Mesodermal cell (in vitro differentiated cells): ENCODE measurements at regions not wholly inside any gene's neighbourhood (a gene's known extent, or its start where the extent isn't known, plus 50 kb on each side); places are given as distances from the start of the nearest gene placed in this dataset.

Experiments used
- H3K27ac ChIP-seq: 2 replicates; pipeline ENCODE4 v1.7.0; 2013; ENCODE audit warnings: mild to moderate bottlenecking, low read depth, low read length, moderate library complexity; ENCODE audit not compliant: severe bottlenecking
- H3K36me3 ChIP-seq: 2 replicates; pipeline ENCODE4 v1.7.1; 2013; ENCODE audit warnings: mild to moderate bottlenecking, low read length, moderate library complexity; ENCODE audit not compliant: control insufficient read depth, insufficient read depth
- H3K4me1 ChIP-seq: one replicate; pipeline ENCODE4 v1.7.1; 2013; ENCODE audit warnings: mild to moderate bottlenecking, low read length; ENCODE audit not compliant: insufficient read depth, control insufficient read depth, poor library complexity, severe bottlenecking
- H3K4me3 ChIP-seq: 2 replicates; pipeline ENCODE4 v1.7.0; 2013; ENCODE audit warnings: low read length, control low read depth, mild to moderate bottlenecking; ENCODE audit not compliant: insufficient read depth, poor library complexity, severe bottlenecking; ENCODE audit errors: extremely low read depth
- H3K9me3 ChIP-seq: 2 replicates; pipeline ENCODE4 v1.7.1; 2013; ENCODE audit warnings: mild to moderate bottlenecking, low read length, moderate library complexity; ENCODE audit not compliant: control insufficient read depth
- WGBS, 2 experiments: methylation state at CpG; one replicate each; pipeline ENCODE4 v1.1.5; 2013; ENCODE audit warnings: missing lambda C conversion rate in 2 of 2; ENCODE audit not compliant: insufficient coverage in 2 of 2; 5-methylcytosine and 5-hydroxymethylcytosine counted together

- 81 to 95% methylated on average over 3 to 6 of the region's 8 CpGs for WGBS, 2 experiments
- H3K4me3 ChIP-seq = no peak overlapping the region
- H3K36me3 ChIP-seq = no peaks in the 10 kb centered on the region
- no peaks in the 10 kb centered on the region for H3K4me1 ChIP-seq
- H3K27ac ChIP-seq = no peak overlapping the region
- H3K9me3 ChIP-seq = no peaks in the 10 kb centered on the region
Measured at GRCh38 chr6:85118652-85119235, 331.1 kb upstream of the NT5E start.

GRCh38 chr6:85118233-85118632 is 331.6 kb upstream of the NT5E start:
- WGBS, 2 experiments = 88 to 100% methylated on average over 1 to 2 of the region's 5 CpGs

GRCh38 chr6:85116475-85116874 is 333.4 kb upstream of the NT5E start:
- no peak overlapping the region for H3K27ac ChIP-seq
- H3K4me1 ChIP-seq = no peaks in the 10 kb centered on the region
- no peaks in the 10 kb centered on the region for H3K36me3 ChIP-seq
- no peak overlapping the region for H3K4me3 ChIP-seq
- no peaks in the 10 kb centered on the region for H3K9me3 ChIP-seq
- WGBS, 2 experiments = 93 to 100% methylated on average over 2 of the region's 3 CpGs

More at GRCh38 chr6:85118233-85118632, 331.6 kb upstream of the NT5E start:
- no peak overlapping the region for H3K27ac ChIP-seq
- H3K4me3 ChIP-seq = no peak overlapping the region
- H3K4me1 ChIP-seq = no peaks in the 10 kb centered on the region
- no peaks in the 10 kb centered on the region for H3K36me3 ChIP-seq
- no peaks in the 10 kb centered on the region for H3K9me3 ChIP-seq

GRCh38 chr6:85115876-85116275 is 334.0 kb upstream of the NT5E start:
- H3K4me3 ChIP-seq = no peak overlapping the region
- H3K4me1 ChIP-seq = no peaks in the 10 kb centered on the region
- no peaks in the 10 kb centered on the region for H3K36me3 ChIP-seq
- WGBS, 2 experiments = 88 to 92% methylated on average over 1 to 2 of the region's 2 CpGs
- H3K27ac ChIP-seq = no peak overlapping the region
- no peaks in the 10 kb centered on the region for H3K9me3 ChIP-seq

GRCh38 chr6:85115376-85115775 is 334.5 kb upstream of the NT5E start:
- Histone ChIP-seq H3K36me3 (no peaks in the 10 kb centered on the region), H3K4me1 (no peaks in the 10 kb centered on the region), H3K27ac (no peak overlapping the region), H3K9me3 (no peaks in the 10 kb centered on the region), H3K4me3 (no peak overlapping the region)
- 96 to 98% methylated on average over 2 to 5 of the region's 6 CpGs for WGBS, 2 experiments

GRCh38 chr6:85114581-85114935 is 335.3 kb upstream of the NT5E start:
- H3K9me3 ChIP-seq = no peaks in the 10 kb centered on the region
- 93% methylated on average over 3 of the region's 6 CpGs; no CpG with 5 or more reads in 1 of the 2 experiments for WGBS, 2 experiments
- no peaks in the 10 kb centered on the region for H3K4me1 ChIP-seq
- H3K27ac ChIP-seq = no peak overlapping the region
- H3K4me3 ChIP-seq = no peak overlapping the region
- H3K36me3 ChIP-seq = no peaks in the 10 kb centered on the region

GRCh38 chr6:85113934-85114580 is 335.8 kb upstream of the NT5E start:
- 91 to 97% methylated on average over 17 to 20 of the region's 21 CpGs for WGBS, 2 experiments
- H3K4me3 ChIP-seq = no peak overlapping the region
- no peak overlapping the region for H3K27ac ChIP-seq
- H3K4me1 ChIP-seq = no peaks in the 10 kb centered on the region
- H3K9me3 ChIP-seq = no peaks in the 10 kb centered on the region
- H3K36me3 ChIP-seq = no peaks in the 10 kb centered on the region

GRCh38 chr6:85112540-85112939 is 337.3 kb upstream of the NT5E start:
- Histone ChIP-seq H3K27ac (no peak overlapping the region), H3K9me3 (no peaks in the 10 kb centered on the region), H3K36me3 (no peaks in the 10 kb centered on the region), H3K4me1 (no peaks in the 10 kb centered on the region), H3K4me3 (no peak overlapping the region)
- WGBS, 2 experiments = no CpG with 5 or more reads among the region's 1 CpG

GRCh38 chr6:85111481-85112011 is 338.3 kb upstream of the NT5E start:
- H3K36me3 ChIP-seq = no peaks in the 10 kb centered on the region
- H3K9me3 ChIP-seq = no peaks in the 10 kb centered on the region
- WGBS, 2 experiments = 85 to 91% methylated on average over 5 of the region's 8 CpGs
- H3K27ac ChIP-seq = no peak overlapping the region
- H3K4me3 ChIP-seq = no peak overlapping the region
- H3K4me1 ChIP-seq = no peaks in the 10 kb centered on the region

- Histone ChIP-seq H3K27ac (no peak overlapping the region), H3K9me3 (no peaks in the 10 kb centered on the region), H3K36me3 (no peaks in the 10 kb centered on the region), H3K4me1 (no peaks in the 10 kb centered on the region), H3K4me3 (no peak overlapping the region)
- 86% methylated on average over 1 of the region's 2 CpGs; no CpG with 5 or more reads in 1 of the 2 experiments for WGBS, 2 experiments
Measured at GRCh38 chr6:85110943-85111342, 338.9 kb upstream of the NT5E start.

- Histone ChIP-seq H3K9me3 (no peaks in the 10 kb centered on the region), H3K27ac (no peak overlapping the region), H3K36me3 (no peaks in the 10 kb centered on the region), H3K4me1 (no peaks in the 10 kb centered on the region), H3K4me3 (no peak overlapping the region)
- WGBS, 2 experiments = no CpG with 5 or more reads among the region's 1 CpG
Measured at GRCh38 chr6:85107701-85108100, 342.2 kb upstream of the NT5E start.
